ENCODE measurements at regions not wholly inside any gene's neighbourhood (a gene's known extent, or its start where the extent isn't known, plus 50 kb on each side); places are given as distances from the start of the nearest gene placed in this dataset.

- DNase-seq (ENCODE audit: insufficient read length, low spot score, missing footprints): no peak
- Histone ChIP-seq H4K20me1 (ENCODE audit: insufficient read depth, low read length) (no peaks in the 10 kb centered on the region), H3K4me1 (ENCODE audit: insufficient read depth, low read length) (no peaks in the 10 kb centered on the region), H3K4me3 (ENCODE audit: insufficient read depth, low read length) (no peak overlapping the region), H3K4me2 (ENCODE audit: insufficient read depth, low read length) (no peak overlapping the region), H3K79me2 (ENCODE audit: insufficient read depth, low read length) (no peaks in the 10 kb centered on the region), H3K9me3 (ENCODE audit: low read depth, low read length) (no peaks in the 10 kb centered on the region), H2AFZ (ENCODE audit: low read length) (no peak overlapping the region), H3K27ac (ENCODE audit: low read depth, low read length) (no peak overlapping the region), H3K36me3 (ENCODE audit: insufficient read depth, low read length) (no peaks in the 10 kb centered on the region), H3K27me3 (ENCODE audit: insufficient read depth, low read length) (no peaks in the 10 kb centered on the region)
- no peak for TF ChIP-seq CTCF (IDR thresholded peaks at IDR 0.05; ENCODE audit: extremely low read depth, low read depth, low read length)
Observed at GRCh38 chr9:120202856-120203654, 376.9 kb downstream of the CDK5RAP2 start.

DNA sequence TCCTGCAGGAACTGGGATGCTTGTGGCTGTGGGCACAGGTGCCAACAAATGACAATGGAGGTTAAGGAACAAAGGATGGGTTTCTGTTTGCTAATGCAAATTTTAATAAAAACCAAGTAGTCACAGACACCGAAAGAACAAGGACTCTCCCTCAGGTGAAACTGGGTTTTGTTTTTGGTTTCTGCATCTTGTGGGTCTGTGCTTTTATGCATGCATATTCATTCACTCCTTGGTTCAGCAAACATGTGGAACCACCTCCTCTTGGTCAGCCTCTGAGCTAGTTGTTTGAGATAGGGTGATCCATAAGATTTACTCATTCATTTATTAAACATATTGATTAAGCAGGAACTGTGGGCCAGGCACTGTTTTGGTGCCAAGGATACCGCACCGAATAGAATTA is 381.9 kb downstream of the CDK5RAP2 start:
- no peak overlapping the region for H2AFZ ChIP-seq (ENCODE audit: low read length)
- DNase-seq (ENCODE audit: insufficient read length, low spot score, missing footprints): no peak
- H4K20me1 ChIP-seq (ENCODE audit: insufficient read depth, low read length): no peaks in the 10 kb centered on the region
- H3K79me2 ChIP-seq (ENCODE audit: insufficient read depth, low read length): no peaks in the 10 kb centered on the region
- H3K9me3 ChIP-seq (ENCODE audit: low read depth, low read length): no peaks in the 10 kb centered on the region
- TF ChIP-seq CTCF (IDR thresholded peaks at IDR 0.05; ENCODE audit: extremely low read depth, low read depth, low read length): no peak
- no peak overlapping the region for H3K4me3 ChIP-seq (ENCODE audit: insufficient read depth, low read length)
- no peaks in the 10 kb centered on the region for H3K4me1 ChIP-seq (ENCODE audit: insufficient read depth, low read length)
- H3K27me3 ChIP-seq (ENCODE audit: insufficient read depth, low read length): no peaks in the 10 kb centered on the region
- no peak overlapping the region for H3K4me2 ChIP-seq (ENCODE audit: insufficient read depth, low read length)
- H3K27ac ChIP-seq (ENCODE audit: low read depth, low read length): no peak overlapping the region
- no peaks in the 10 kb centered on the region for H3K36me3 ChIP-seq (ENCODE audit: insufficient read depth, low read length)

DNA sequence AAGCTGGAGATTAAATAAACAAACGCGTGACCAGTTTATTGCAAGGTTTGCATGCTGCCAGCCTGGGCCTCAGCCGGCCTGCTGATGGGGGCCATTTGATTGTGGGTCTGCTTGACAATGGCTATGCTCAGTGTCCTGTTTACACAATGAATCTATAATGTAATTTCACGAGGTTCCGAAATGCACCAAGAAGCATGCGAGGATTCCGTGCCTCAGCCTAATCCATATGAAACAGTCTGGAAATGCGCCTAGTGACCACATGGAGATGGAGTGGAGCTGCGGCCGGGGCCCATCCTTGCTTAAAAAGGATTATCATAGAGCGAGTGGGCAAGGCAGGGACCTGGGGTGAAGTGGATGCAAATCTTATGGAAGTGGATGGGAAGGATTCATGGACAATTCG is 382.4 kb downstream of the CDK5RAP2 start:
- Histone ChIP-seq H3K36me3 (ENCODE audit: insufficient read depth, low read length) (no peaks in the 10 kb centered on the region), H3K9me3 (ENCODE audit: low read depth, low read length) (no peaks in the 10 kb centered on the region), H2AFZ (ENCODE audit: low read length) (no peak overlapping the region), H3K79me2 (ENCODE audit: insufficient read depth, low read length) (no peaks in the 10 kb centered on the region), H3K4me1 (ENCODE audit: insufficient read depth, low read length) (no peaks in the 10 kb centered on the region), H3K27ac (ENCODE audit: low read depth, low read length) (no peak overlapping the region), H4K20me1 (ENCODE audit: insufficient read depth, low read length) (no peaks in the 10 kb centered on the region), H3K27me3 (ENCODE audit: insufficient read depth, low read length) (no peaks in the 10 kb centered on the region), H3K4me2 (ENCODE audit: insufficient read depth, low read length) (no peak overlapping the region), H3K4me3 (ENCODE audit: insufficient read depth, low read length) (no peak overlapping the region)
- TF ChIP-seq CTCF (IDR thresholded peaks at IDR 0.05; ENCODE audit: extremely low read depth, low read depth, low read length): no peak
- DNase-seq (ENCODE audit: insufficient read length, low spot score, missing footprints): no peak

GRCh38 chr9:120191141-120191540 is 388.8 kb downstream of the CDK5RAP2 start:
- Histone ChIP-seq H3K36me3 (ENCODE audit: insufficient read depth, low read length) (no peaks in the 10 kb centered on the region), H3K4me3 (ENCODE audit: insufficient read depth, low read length) (no peak overlapping the region), H3K27ac (ENCODE audit: low read depth, low read length) (no peak overlapping the region), H3K27me3 (ENCODE audit: insufficient read depth, low read length) (no peaks in the 10 kb centered on the region), H3K4me2 (ENCODE audit: insufficient read depth, low read length) (no peak overlapping the region), H2AFZ (ENCODE audit: low read length) (no peak overlapping the region), H3K79me2 (ENCODE audit: insufficient read depth, low read length) (no peaks in the 10 kb centered on the region), H3K9me3 (ENCODE audit: low read depth, low read length) (no peaks in the 10 kb centered on the region), H3K4me1 (ENCODE audit: insufficient read depth, low read length) (no peaks in the 10 kb centered on the region), H4K20me1 (ENCODE audit: insufficient read depth, low read length) (no peaks in the 10 kb centered on the region)
- no peak for DNase-seq (ENCODE audit: insufficient read length, low spot score, missing footprints)
- no peak for TF ChIP-seq CTCF (IDR thresholded peaks at IDR 0.05; ENCODE audit: extremely low read depth, low read depth, low read length)

All from osteoblast (primary cell).